ENCODE measurements at regions not wholly inside any gene's neighbourhood (a gene's known extent, or its start where the extent isn't known, plus 50 kb on each side); places are given as distances from the start of the nearest gene placed in this dataset.
"Not testable (repeated sequence)": the region's sequence is repeated elsewhere in the genome, so short reads cannot be mapped to it uniquely, and the experiment has no call there.

DNA sequence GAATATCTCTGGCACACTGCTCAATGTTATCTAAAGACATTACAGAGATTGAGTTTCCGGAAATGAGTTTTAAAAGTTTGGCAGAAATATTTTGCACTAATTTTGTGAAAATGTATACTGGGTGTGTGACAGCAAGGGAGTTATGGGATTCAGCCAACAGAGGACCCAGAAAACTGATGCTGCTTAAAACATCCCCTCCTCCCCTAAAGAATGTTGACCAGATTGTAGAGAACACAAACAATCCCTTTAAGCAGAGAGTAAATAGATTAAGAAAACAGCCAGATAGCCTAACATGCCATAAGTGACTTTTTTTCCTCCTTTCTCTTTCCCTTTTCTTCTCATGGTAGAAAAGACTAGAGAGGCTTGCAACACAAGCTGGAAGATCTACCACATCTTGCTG is 928.0 kb upstream of the ALCAM start:
- no peak for DNase-seq

DNA sequence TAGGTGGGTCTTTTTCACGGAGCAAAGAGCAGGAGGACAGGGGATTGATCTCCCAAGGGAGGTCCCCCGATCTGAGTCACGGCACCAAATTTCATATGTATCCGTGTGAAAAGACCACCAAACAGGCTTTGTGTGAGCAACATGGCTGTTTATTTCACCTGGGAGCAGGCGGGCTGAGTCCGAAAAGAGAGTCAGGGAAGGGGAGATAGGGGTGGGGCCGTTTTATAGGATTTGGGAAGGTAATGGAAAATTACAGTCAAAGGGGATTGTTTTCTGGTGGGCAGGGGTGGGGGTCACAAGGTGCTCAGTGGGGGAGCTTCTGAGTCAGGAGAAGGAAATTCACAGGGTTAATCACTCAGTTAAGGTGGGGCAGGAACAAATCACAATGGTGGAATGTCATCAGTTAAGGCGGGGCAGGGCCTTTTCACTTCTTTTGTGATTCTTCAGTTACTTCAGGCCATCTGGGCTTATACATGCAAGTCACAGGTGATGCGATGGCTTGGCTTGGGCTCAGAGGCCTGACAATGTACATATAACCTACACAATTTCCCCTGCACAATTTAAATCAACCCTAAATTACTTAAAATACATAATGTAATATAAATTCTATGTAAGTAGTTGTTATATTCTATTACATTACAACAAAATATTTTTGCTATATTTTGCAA is 921.3 kb upstream of the ALCAM start:
- DNase-seq: not testable (repeated sequence)

DNA sequence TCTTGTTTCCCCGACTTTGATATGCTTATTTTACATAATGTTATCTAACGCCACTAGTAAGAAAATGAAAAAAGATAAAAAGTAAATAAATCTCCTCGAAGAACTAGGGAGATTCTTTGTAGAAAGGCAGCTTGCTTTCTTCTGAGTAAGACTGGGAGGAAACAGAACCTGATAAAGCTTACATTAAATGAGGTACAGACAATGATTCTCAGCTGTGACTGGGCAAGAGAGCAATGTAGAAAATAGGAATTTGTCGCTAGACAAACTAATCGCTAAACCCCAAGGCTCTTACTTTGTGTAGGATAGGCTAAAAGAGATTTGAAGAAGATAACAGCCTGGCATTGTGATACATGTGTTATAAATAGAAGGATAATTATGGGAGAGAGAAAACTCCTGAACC is 919.0 kb upstream of the ALCAM start:
- DNase-seq: no peak

DNA sequence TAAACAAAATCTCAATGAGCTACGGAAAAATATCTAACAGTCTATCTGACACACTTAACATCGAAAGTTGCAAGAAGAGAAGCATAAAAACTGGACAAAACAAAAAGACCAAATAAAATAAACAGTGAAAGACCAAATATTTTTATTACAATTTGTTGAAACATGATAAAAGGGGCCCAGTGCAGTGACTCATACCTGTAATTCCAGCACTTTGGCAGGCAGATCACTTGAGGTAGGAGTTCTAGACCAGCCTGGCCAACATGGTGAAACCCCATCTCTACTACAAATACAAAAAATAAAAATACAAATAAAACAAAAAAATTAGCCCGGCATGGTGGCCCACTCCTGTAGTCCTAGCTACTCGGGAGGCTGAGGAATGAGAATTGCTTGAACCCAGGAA is 914.0 kb upstream of the ALCAM start:
- no peak for DNase-seq

DNA sequence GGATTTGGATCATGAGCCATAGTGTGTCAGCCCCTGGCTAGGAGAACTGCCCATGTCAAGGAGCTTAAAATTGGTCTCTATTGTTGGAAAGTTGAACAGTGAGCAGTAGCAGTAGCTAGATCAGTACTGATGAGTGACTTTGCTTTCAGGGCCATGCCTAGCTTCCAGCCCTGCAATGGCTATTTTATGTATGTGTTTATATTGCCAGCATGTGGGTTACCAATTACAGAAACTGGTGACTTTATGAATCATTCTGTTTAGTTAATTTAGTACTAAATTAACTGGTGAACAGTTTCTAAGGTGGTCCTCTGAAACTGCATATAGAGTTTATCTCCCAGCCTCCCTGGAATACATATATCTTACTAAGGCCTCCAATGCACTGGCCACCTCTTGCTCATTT is 908.1 kb upstream of the ALCAM start:
- no peak for DNase-seq

DNA sequence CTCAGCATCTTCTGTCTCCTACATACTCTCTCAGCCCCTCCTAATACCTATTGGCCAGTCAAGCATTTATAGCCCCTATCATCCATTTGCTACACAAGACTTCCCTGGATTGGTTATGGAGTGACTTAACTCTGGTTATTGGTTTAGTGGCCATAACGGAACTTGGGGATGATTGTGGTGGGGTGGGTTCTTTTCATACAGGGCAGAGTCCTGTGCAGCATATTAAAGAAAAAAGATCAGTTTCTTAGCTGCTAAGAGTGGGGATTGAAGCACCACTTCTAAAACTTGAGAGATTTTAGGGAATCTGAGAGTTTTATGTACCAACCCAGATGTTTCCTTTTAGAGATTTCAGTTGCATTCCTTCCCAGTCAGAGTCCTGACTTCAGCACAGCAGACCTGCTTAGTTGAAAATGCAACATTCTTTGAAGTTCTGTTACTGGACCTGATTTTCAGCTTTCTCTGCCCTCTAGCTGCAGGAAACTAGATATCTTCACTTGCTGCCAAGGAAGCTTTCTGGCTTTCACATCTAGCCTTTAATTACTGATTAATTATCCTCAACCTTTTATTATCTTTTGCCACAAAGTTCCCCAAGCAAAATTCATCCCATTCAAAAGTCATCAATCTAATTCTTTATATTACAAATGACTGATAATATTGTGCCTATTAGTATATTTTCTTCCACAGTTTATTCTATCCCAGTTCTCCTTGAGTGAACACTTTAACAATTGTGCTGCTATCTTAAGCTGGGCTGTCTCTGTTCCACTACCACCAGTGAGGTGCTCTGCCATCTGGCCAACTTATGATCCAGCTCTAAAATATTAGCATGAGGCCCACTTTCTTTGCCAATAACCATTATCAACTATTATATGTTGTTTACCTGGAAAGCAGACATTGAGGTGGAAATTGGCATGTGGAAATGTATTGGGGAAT is 906.0 kb upstream of the ALCAM start:
- DNase-seq: no peak

DNA sequence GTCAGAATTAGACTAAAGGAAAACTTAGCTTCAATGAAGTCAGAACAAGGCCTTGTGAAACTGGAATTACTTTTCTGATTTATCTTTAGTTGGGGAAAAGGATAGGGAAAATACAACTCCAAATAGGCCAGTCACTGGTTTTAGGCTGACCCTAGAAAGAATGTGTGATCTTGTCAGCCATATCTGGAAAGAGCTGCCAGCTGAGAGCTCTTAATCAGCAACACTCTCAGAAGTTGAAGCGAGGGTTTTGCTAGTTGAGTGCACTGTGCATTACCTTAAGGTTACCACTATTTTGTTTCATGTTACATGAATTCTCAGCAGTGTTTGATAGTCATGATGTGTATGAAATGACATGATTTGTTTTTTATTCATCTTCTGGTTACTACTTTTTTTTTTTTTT is 905.3 kb upstream of the ALCAM start:
- DNase-seq: no peak

DNA sequence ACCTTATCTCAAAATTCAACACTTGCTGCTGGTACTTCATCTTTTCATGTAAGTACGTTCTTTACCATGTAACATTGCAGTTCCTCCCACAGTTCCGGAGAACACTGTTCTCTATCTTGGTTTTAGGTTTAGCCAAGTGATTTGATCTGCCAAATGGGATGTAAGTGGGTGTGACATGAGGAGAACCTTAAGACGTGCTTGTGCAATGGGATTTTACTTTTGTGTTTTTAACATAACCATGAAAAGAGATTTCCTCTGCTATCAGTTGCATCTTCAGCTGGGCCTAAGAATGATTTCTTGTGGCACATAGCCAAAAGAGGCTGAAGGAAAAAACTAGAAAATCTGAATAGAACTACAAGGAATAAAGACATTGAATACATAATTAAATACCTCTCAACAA is 894.5 kb upstream of the ALCAM start:
- no peak for DNase-seq

DNA sequence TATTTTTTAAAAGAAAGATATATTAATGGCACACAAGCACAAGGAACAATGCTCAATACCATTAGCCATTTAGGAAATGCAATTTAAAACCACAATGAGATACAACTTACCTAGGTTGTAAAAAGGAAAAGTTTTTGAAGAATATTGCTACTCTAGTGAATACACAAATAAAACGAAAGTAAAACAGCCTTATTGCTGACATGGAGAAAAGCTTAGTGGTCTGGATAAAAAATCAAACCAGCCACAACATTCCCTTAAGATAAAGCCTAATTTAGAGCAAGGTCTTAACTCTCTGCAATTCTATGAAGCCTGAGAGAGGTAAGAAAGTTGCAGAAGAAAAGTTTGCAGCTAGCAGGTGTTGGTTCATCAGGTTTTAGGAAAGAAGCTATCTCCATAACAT is 892.7 kb upstream of the ALCAM start:
- no peak for DNase-seq

DNA sequence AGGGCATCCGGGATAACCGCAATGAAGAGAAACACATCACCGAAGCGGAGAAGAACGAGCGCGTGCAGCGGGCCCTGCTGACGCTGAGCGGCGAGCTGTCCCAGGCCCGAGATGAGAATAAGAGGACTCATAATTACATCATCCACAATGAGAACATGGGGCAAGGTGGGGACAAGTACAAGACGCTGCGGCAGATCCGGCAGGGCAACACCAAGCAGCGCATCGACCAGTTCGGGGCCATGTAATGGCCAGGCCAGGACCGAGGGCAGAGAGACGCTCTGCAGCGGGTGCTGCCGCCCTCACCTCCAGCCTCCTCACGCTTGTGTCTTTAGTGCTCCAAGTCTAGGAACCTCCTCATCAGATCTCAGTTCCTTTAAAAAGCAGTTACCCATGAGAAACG is 863.7 kb upstream of the ALCAM start:
- no peak for DNase-seq

DNA sequence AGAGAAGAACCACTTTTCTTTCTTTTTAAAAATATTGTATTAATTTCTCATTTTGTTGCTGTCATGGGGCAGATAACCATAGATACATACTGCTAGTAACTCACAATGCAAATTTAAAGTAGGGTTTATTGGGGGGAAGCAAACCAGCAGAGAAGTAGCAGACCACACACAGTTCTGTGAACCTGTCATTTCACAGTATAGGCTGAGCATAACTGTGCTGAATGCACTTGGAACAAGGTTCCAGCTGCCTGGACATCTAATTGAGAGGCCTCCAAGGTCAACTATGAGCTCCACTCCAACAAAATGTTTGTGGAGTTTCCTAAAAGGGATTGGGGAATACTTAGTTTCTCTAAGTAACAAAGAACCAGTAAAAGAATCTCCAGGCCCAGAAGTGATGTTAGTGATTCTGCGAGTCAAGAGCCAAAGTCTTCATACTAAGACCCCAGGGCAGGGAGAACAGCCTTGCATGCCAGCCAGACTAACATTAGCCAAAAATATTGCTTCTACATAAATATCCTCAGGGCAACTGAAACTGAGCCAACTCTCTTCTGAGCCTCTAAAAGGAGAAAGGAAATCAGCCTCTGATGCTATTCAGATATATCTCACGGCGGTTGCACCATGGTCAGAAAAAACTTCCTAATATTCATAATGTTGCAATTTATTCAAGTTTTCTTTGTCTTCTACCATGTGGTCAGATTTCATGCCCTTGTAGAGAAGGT is 856.4 kb upstream of the ALCAM start:
- DNase-seq: no peak

DNA sequence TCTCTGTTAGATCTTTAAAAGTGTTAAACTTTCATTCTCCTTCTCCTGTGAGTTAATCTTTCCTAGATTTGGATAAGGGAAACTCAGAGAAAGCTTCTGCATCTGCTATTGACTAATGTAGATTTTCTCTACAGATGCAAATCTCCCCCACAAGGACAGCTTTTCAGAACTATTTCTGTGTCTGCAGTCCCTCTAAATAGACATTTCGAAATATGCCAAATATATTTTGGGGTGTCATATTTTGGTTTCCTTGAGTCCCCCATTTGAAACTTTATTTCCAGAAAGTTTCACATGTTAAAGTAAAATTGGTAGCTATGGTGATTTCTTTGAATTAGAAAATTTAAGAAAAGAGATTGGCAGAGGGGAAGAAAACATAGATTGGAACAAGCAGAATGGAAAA is 852.3 kb upstream of the ALCAM start:
- DNase-seq: no peak

DNA sequence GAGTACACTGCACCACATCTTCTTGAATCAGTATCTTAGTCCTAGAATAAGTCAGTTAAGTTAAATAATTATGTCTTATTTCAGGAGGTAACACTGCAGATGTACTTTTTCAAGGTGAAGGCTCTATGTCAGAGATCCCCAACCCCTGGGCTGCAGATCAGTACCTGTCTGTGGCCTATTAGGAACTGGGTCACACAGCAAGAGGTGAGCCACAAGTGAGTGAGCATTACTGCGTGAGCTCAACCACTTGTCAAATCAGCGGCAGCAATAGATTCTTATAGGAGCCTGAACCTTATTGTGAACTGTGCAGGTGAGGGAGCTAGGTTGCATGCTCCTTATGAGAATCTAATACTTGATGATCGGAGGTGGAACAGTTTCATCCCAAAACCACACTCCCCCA is 851.9 kb upstream of the ALCAM start:
- no peak for DNase-seq

DNA sequence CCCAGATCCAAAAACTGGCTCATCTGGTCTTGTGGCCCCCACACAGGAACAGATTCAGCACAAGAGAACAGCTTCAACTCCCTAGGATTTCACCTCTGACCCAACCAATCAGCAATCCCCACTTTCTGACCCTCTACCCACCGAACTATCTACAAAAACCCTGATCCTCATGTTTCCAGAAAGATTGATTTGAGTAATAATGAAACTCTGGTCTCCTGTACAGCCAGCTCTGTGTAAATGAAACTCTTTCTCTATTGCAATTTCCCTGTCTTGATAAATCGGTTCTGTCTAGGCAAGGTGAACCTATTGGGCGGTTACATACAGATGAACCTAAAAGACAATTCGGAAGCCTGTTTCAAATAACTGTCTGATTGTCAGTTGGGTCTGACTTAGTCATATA is 847.6 kb upstream of the ALCAM start:
- DNase-seq: no peak

DNA sequence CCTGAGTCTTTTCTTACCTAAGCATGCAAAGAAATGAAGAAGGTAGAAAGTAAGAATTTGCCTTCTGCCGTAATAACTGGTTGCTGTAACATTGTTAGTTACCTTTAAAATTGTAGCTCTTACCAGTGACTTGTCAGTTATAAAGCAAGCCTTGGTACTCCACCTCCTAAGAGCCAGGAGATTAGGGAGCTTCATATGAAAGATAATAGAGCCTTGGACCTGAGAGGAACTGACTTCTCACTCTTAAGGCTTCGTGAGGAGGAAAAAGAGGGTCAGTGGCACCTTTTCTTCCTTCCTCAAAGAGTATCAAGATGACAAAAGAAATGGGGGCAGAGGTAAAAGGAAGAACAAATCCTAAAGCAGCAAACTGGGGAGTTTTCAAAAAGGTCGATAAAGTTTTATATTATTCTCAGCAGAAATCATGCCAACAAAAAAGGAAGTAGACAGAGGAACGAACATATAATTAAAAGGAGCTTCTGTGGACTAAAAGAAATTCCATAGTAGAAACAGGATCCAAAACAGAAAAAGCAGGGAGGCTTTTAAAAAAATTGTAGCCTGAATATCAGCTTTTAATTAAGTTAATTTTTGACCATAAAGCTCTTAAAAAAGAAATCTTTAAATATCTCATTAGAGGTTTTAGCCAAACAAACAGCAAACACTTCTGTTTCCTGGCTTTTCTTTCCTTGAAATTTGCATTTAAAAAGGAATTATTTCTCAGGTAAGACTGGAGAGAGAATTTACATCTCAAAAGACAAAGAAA is 847.1 kb upstream of the ALCAM start:
- no peak for DNase-seq

DNA sequence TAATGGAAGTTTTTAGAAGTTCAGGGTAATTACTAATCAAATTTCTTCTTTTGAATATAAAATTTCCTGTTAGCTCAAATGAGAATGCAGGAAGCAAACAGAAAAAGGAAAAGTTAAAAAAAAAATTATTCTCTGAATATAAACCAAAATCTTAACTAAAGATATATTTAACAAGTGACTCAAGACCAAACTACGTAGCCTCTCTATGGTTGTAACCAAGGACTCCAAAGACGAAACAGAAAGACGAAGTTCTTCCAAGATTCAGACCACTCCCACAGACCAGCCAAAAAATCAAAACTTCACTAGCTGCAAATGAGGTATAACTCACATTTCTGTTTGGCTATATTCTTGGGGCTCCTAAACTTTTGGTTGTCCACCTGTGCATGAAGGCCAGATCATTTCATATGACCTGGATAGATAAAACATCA is 846.5 kb upstream of the ALCAM start:
- DNase-seq: no peak

DNA sequence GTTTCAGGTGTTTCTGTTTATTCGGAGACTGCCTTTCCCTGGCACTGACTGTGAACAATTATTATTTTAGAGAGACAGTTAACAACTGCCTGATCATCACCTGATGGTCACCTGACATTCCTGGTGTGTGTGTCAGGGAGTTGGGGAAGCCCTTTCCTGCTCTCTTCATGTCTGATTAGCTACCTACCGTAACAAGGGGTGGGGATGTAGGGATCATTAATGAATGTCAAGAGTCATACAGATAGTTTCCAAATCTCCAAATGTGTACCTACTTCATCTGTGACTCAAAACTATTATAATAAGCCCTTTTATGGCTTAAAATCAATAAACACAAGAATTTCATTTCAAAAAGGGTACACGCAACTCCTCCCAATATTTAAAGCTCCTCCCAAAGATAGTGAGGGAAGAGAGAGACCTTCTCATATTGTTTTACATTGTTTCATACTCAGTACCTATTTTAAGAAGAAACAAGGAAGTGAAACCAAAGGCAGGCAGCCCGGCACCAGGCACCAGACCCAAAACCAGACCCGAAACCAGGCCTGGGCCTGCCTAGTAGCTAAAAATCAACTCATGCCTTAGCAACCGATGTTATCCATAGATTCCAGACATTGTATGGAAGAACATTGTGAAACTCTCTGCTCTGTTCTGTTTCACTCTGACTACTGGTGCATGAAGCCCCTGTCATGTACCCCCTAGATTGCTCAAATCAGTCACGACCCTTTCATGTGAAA is 844.9 kb upstream of the ALCAM start:
- DNase-seq: no peak

DNA sequence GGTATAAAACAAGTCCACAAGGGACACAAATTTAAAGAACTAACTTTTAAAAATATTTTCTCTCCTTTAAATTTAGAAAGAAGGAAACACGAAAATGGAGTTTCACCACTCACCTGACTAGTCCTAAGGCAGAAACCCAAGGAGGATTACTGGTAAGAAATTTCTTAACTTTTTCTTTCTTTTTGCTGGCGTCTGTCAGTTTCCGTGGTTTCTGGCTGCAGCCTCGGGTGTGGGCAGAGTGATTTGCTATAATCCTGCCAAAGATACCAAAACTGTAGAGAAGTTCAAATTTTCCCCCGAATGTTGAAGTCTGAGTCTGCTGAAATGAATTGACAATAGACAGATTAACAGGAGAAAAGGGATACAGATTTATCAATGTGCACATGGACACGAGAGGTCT is 843.6 kb upstream of the ALCAM start:
- no peak for DNase-seq

DNA sequence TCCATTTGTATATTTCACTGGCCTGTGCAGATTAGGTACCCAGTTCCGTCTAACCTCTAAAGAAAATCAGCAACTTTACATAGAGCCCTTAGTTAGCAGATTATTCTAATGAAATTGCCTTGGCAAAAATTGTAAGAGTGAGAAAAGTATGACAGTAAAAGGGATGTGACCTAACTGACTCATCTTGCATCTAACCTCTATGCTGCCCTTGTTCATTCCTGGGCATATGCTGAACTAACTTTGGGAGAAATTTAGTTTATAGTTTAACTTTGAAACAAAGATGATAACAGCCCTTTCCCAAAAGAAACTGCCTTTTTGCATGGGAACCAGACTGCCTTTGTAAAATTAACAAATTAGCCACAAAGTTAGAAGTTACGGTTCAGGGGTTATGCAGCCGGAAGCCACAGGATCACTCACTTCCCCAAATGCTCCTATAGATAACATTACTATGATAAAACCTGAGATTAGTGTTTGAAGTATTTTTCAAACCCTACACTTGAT is 839.8 kb upstream of the ALCAM start:
- DNase-seq: no peak

DNA sequence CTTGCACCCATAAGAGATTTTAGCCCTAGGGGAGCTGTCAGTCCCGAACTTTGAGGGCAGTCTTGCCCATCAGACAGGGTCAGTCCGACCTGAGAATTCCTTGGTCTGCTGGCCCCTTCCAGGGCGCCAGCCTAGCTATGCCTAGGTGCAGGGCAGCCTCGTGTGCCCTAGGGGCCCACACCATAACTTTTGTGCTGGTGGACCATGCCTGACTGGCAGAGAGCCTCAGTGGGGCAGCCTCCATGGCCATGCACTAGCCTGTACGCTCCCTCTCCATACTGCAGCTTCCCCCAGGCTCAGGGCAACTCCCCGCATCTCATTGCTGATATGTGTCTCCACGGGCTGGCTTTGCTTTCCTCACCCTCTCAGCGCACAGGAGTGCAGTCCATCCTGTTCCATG is 835.8 kb upstream of the ALCAM start:
- DNase-seq: no peak

DNA sequence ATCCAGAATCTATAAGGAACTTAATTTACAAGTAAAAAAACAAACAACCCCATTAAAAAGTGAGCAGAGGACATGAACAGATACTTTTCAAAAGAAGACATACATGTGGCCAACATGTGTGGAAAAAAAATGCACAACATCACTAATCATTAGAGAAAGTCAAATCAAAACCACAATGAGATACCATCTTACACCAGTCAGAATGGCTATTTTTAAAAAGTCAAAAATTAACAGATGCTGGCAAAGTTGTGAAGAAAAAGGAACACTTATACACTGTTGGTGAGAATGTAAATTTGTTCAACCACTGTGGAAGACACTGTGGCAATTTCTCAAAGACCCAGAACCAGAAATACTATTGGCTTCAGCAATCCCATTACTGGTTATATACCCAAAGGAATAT is 830.0 kb upstream of the ALCAM start:
- no peak for DNase-seq

DNA sequence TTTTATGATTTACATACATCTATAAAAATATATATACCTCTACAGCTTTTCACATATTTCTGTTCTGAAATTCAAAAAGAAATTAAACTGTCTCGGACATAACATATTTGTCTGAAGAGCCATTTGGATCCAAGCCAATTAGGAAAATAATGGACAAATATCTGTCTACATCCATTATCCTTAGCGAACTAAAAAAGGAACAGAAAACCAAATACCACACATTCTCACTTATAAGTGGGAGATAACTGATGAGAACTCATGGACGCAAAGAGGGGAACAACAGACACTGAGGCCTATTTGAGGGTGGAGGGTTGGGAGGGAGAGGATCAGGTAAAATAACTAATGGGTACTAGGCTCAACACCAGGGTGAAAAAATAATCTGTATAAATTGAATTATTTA is 829.4 kb upstream of the ALCAM start:
- no peak for DNase-seq

Data from NCI-H187 treated with DMSO at 0.1 percent for 48 hours (cell line).